ENCODE measurements at regions not wholly inside any gene's neighbourhood (a gene's known extent, or its start where the extent isn't known, plus 50 kb on each side); places are given as distances from the start of the nearest gene placed in this dataset.

DNA sequence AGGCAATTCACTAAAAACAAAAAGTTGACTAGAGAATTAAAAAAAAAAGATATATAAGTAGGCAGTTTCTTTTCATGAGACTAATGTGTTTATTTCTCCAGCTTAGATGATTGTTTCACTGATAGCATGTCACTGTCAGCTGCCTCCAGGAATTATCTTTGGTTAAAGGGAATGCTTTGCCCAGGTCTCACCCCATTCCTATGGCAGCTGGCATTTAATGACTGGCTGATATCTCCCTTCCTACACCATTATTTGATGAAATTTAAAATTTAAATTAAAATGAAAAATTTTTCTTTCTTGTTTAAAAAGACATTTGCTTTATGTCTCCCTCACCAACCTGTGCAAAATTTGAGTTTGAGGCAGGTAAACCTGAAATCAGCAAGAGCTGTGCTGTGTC, 214.5 kb upstream of the PRSS1 start:
- DNase-seq = no peak
- Histone ChIP-seq H3K36me3 (no peaks in the 10 kb centered on the region), H3K27me3 (replicated peaks in 1 of 7) (peaks cover 0 to 7% (median 0%) of the 10 kb centered on the region in 7 donors), H3K9me3 (no peaks in the 10 kb centered on the region), H3K27ac (no peak overlapping the region), H3K4me3 (no peak overlapping the region), H3K4me1 (peaks cover 0 to 13% (median 9%) of the 10 kb centered on the region in 6 donors)
- intact Hi-C loops (cut with DNase I; ENCODE audit: low total_unique reads) = no loop called here
- TF ChIP-seq POLR2A (IDR thresholded peaks at IDR 0.05) (no peak), POLR2AphosphoS5 (IDR thresholded peaks at IDR 0.05) (no peak)
- TF ChIP-seq, protein P1, sequence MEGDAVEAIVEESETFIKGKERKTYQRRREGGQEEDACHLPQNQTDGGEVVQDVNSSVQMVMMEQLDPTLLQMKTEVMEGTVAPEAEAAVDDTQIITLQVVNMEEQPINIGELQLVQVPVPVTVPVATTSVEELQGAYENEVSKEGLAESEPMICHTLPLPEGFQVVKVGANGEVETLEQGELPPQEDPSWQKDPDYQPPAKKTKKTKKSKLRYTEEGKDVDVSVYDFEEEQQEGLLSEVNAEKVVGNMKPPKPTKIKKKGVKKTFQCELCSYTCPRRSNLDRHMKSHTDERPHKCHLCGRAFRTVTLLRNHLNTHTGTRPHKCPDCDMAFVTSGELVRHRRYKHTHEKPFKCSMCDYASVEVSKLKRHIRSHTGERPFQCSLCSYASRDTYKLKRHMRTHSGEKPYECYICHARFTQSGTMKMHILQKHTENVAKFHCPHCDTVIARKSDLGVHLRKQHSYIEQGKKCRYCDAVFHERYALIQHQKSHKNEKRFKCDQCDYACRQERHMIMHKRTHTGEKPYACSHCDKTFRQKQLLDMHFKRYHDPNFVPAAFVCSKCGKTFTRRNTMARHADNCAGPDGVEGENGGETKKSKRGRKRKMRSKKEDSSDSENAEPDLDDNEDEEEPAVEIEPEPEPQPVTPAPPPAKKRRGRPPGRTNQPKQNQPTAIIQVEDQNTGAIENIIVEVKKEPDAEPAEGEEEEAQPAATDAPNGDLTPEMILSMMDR (IDR thresholded peaks at IDR 0.05 in 8 of 11, conservative IDR thresholded peaks at IDR 0.05 in 3 of 11) = no peak

DNA sequence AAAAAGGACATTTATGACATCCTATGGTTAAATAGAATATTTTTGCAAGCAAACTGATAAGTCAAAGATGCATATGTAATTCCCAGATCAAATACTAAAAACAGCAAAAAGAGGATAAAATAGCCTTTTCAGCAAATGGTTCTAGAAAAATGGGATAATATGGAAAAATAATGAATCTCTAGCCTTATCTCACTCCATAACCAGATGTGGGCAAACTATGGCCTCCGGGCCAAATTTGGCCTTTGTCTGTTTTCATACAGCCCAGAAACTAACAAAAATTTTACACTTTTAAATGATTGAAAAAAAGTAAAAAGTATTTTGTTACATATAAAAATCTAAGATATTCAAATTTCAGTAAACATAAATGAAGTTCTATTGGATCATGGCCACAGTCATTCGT, 215.4 kb upstream of the PRSS1 start:
- H3K4me3 ChIP-seq = no peak overlapping the region
- H3K27me3 ChIP-seq (replicated peaks in 1 of 7) = peaks cover 0 to 8% (median 0%) of the 10 kb centered on the region in 7 donors
- WGBS, 5 donors = 88 to 98% (median 89%) methylated on average over 2 of the region's 2 CpGs
- peaks cover 0 to 13% (median 9%) of the 10 kb centered on the region in 6 donors for H3K4me1 ChIP-seq
- TF ChIP-seq POLR2AphosphoS5 (IDR thresholded peaks at IDR 0.05) = no peak
- TF ChIP-seq, protein P1 (IDR thresholded peaks at IDR 0.05 in 8 of 11, conservative IDR thresholded peaks at IDR 0.05 in 3 of 11) = no peak
- TF ChIP-seq POLR2A (IDR thresholded peaks at IDR 0.05) = no peak
- H3K27ac ChIP-seq = no peak overlapping the region
- H3K36me3 ChIP-seq = no peaks in the 10 kb centered on the region
- no peaks in the 10 kb centered on the region for H3K9me3 ChIP-seq
- no peak for DNase-seq
- intact Hi-C loops (cut with DNase I; ENCODE audit: low total_unique reads) = no loop called here

DNA sequence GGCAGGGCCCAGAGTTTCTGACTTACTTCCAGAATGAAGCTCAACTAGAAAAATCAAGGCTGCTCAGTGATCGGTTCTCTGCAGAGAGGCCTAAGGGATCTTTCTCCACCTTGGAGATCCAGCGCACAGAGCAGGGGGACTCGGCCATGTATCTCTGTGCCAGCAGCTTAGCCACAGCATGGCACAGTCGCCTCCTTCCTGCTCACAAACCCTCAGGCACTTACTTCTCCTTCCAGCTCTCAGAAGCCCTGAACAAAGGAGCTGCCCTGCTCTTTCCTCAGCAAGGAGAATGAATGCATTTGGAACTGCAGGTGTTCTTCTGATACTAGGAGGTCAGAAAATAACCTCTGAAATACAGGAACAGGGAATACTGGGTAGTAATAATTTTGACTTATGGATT, 219.7 kb upstream of the PRSS1 start:
- Histone ChIP-seq H3K27me3 (replicated peaks in 1 of 7) (peaks cover 0 to 24% (median 0%) of the 10 kb centered on the region in 7 donors), H3K9me3 (no peaks in the 10 kb centered on the region), H3K36me3 (no peaks in the 10 kb centered on the region), H3K4me1 (no peaks in the 10 kb centered on the region), H3K4me3 (no peak overlapping the region), H3K27ac (no peak overlapping the region)
- TF ChIP-seq POLR2AphosphoS5 (IDR thresholded peaks at IDR 0.05) = no peak
- TF ChIP-seq, protein P1 (IDR thresholded peaks at IDR 0.05 in 8 of 11, conservative IDR thresholded peaks at IDR 0.05 in 3 of 11) = no peak
- TF ChIP-seq POLR2A (IDR thresholded peaks at IDR 0.05) = no peak
- 34 to 63% (median 56%) methylated on average over 4 of the region's 4 CpGs for WGBS, 5 donors
- no peak for DNase-seq
- intact Hi-C loops (cut with DNase I; ENCODE audit: low total_unique reads) = no loop called here

DNA sequence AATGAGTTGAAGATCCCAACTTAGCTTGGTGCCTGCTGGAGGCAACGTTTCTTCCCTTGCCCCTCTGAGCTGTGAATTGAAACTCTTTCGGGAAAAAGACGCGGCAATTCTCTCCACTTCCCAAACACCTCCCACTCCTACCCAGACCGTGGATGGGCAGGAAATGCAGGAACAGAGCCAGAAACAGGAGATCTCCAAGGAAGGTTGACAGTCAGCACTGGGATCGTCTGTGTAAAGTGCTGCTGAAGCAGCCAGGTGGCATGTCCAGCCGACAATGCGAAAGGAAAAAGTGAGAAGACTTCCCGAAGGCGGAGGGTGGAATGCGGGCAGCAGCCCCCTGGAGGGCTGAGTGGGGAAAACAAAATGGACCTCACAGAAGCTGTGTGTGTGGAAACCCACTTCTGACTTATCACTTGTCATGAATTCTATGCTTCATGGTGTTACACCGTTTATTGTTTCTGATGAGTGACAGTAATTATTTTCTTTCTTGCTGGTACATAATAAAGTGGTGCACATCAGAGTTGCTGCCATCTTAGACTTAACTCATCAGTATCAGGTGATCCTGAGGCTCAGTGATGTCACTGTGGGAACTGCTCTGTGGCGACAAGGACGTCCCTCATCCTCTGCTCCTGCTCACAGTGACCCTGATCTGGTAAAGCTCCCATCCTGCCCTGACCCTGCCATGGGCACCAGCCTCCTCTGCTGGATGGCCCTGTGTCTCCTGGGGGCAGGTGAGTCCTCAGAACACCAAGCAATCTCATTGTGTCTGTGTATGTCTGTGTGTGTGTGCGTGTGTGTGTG, 220.5 kb upstream of the PRSS1 start:
- Histone ChIP-seq H3K27ac (no peak overlapping the region), H3K27me3 (replicated peaks in 1 of 7) (peaks cover 0 to 24% (median 0%) of the 10 kb centered on the region in 7 donors), H3K36me3 (no peaks in the 10 kb centered on the region), H3K9me3 (no peaks in the 10 kb centered on the region), H3K4me3 (no peak overlapping the region), H3K4me1 (no peaks in the 10 kb centered on the region)
- TF ChIP-seq POLR2AphosphoS5 (IDR thresholded peaks at IDR 0.05) (no peak), POLR2A (IDR thresholded peaks at IDR 0.05) (no peak)
- TF ChIP-seq, protein P1 (IDR thresholded peaks at IDR 0.05 in 8 of 11, conservative IDR thresholded peaks at IDR 0.05 in 3 of 11) = no peak
- intact Hi-C loops (cut with DNase I; ENCODE audit: low total_unique reads) = no loop called here
- DNase-seq = no peak
- 64 to 80% (median 71%) methylated on average over 15 of the region's 15 CpGs for WGBS, 5 donors

Measured in spleen (tissue), 11 donors.